Psoas muscle (tissue), 7 donors: ENCODE measurements at regions not wholly inside any gene's neighbourhood (a gene's known extent, or its start where the extent isn't known, plus 50 kb on each side); places are given as distances from the start of the nearest gene placed in this dataset.

Experiments
- ATAC-seq, 4 donors: fragments of 200-7000 bp; cut with Tn5 transposase; one replicate each; pipeline ENCODE4 v1.9.1; 2020; ENCODE audit warnings: moderate library complexity in 3 of 4, mild to moderate bottlenecking in 2 of 4
- DNase-seq, 2 donors: peaks; one replicate each; pipeline ENCODE4 v3.0.0-alpha.2; 2020
- H3K27ac ChIP-seq: fragments of 200-600 bp; one replicate; pipeline ENCODE4 v1.8.0; 2022
- H3K27me3 ChIP-seq, 3 donors: fragments of 200-600 bp in 1 of 3; one replicate each; pipeline versions ENCODE4 v1.6.1 to v1.8.0; 2013 to 2022; ENCODE audit warnings: low read length in 2 of 3, mild to moderate bottlenecking in 2 of 3, moderate library complexity in 1 of 3; ENCODE audit not compliant: insufficient read depth in 3 of 3
- H3K36me3 ChIP-seq, 2 donors: fragments of 200-600 bp in 1 of 2; one replicate each; pipeline versions ENCODE4 v1.6.1 to v1.8.0; 2013 to 2022; ENCODE audit warnings: low read depth in 1 of 2, mild to moderate bottlenecking in 1 of 2, moderate library complexity in 1 of 2; ENCODE audit not compliant: insufficient read depth in 1 of 2
- H3K4me1 ChIP-seq: fragments of 200-600 bp; one replicate; pipeline ENCODE4 v1.8.0; 2022
- H3K4me3 ChIP-seq: fragments of 200-600 bp; one replicate; pipeline ENCODE4 v1.8.0; 2022; ENCODE audit warnings: mild to moderate bottlenecking
- H3K9me3 ChIP-seq: fragments of 200-600 bp; one replicate; pipeline ENCODE4 v1.8.0; 2022
- CTCF ChIP-seq: fragments of 200-600 bp; IDR thresholded peaks from one replicate; pipeline ENCODE4 v1.8.0; 2022; ENCODE audit warnings: antibody characterized with exemption
- WGBS, 3 donors: extraction: QIAGEN DNeasy Blood & Tissue Kit; methylation state at CpG; one replicate each; pipeline versions ENCODE4 v1.1.6 to v1.1.7; 2013; 5-methylcytosine and 5-hydroxymethylcytosine counted together
- intact Hi-C, 2 donors: fragments of 100-400 bp; cut with DNase I; formaldehyde crosslinking; loops; one replicate each; pipeline versions ENCODE4 v1.11.0 to v1.14.2; 2022
- donor health status: healthy with polysubstance abuse.
- donor health status: DM: no; HTN: no; CAD: no; lungs with moderate emphysema.
- donor health status: Bipolar disorder and iron deficiency.
- donor health status: healthy.
- donor health status: DM: yes; HTN: yes; CAD: no.
- donor health status: DM: no; HTN: no; CAD: no.
- donor health status: DM: yes; HTN: yes; CAD: no.

DNA sequence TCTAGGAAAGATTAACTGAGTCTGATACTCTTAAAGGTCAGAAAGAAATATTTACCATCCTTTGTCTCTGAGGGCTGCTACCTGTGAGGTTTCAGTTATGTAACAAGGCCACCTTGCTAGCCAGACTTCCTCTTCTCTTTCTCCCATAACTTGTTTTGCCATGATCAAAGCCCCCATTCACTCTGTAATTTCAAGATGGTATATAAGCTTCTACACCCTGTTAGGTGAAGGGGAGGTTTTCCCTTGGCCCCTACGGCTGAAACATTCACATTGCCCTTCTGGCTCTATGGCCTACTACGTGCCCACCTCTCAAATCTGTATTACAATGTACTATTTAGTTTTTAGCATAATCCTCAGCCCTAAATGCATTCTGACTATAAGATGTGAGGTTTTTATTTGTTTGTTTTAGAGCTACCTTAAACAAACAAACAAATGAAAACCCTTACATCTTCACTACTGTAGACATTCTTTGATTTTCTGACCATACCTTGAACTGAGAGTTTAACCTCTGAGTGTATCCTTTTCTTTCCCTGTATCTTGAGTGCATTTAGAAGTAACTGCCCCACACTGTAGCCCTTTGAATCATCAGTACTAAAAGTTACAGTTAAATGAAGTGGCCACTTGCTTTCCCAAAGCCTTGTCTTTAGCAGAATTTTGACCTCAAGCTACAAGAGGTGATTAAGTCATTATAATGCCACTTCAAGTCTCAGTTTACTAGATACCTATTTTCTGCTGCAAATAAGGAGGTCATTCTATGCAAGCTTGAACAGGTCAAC is 332.2 kb downstream of the SOCS6 start:
- DNase-seq (no peak), ATAC-seq (no peak)
- H3K4me1 ChIP-seq, result no peaks in the 10 kb centered on the region
- no peak for TF ChIP-seq CTCF
- no peaks in the 10 kb centered on the region for H3K36me3 ChIP-seq
- H3K9me3 ChIP-seq, result no peaks in the 10 kb centered on the region
- intact Hi-C loops, result no loop called here
- H3K27ac ChIP-seq, result no peak overlapping the region
- no peak overlapping the region for H3K4me3 ChIP-seq
- 57 to 63% (median 57%) methylated on average over 2 of the region's 2 CpGs for WGBS, 3 donors
- H3K27me3 ChIP-seq, result peaks cover 0 to 2% (median 0%) of the 10 kb centered on the region in 3 donors

DNA sequence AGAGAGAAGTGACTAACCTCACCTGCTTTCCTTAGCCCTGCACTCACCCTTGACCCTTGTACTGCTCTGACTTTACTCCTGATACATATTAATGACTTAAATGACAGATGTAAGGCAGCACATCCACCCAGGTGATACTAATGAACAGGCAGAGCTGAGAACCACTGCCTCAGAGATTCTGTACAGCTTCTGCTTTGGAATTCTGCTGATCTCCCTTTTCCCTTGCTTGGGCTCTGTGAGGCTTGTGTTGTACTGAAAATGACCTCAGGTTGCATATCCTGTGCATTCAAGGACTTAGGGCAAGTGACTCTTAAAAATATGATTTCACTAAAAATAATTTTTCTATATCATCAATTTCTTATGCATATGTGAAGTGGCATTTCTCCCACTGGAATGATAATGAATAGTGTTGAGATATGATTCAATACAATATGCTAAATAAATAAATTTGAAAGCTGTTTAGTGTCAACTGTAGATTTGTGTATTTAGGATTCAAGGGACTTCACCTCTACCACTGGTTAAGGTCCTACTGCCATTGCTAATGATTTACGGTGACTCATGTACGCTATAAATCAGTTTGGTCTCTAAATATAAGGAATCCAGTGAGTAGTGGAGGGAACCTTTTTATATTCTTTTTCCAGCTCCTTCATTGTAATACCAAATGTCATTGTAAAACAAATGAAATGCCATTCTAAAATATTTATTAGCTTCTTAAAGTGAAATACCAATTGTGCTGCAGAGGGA is 328.3 kb downstream of the SOCS6 start:
- no peak for ATAC-seq
- Histone ChIP-seq H3K27me3 (no peaks in the 10 kb centered on the region), H3K36me3 (no peaks in the 10 kb centered on the region), H3K27ac (no peak overlapping the region), H3K4me1 (no peaks in the 10 kb centered on the region), H3K4me3 (no peak overlapping the region), H3K9me3 (no peaks in the 10 kb centered on the region)
- 60 to 85% (median 84%) methylated on average over 2 of the region's 2 CpGs for WGBS, 3 donors
- no peak for TF ChIP-seq CTCF
- no peak for DNase-seq
- intact Hi-C loops, result no loop called here

- DNase-seq (no peak), ATAC-seq (no peak)
- 49 to 60% (median 51%) methylated on average over 1 of the region's 1 CpG for WGBS, 3 donors
- TF ChIP-seq CTCF, result no peak
- Histone ChIP-seq H3K36me3 (no peaks in the 10 kb centered on the region), H3K9me3 (no peaks in the 10 kb centered on the region), H3K27me3 (no peaks in the 10 kb centered on the region), H3K4me1 (no peaks in the 10 kb centered on the region), H3K27ac (no peak overlapping the region), H3K4me3 (no peak overlapping the region)
- intact Hi-C loops, result no loop called here
Observed at GRCh38 chr18:70600225-70600925, 311.5 kb downstream of the SOCS6 start.

- intact Hi-C loops, result no loop called here
- H3K4me3 ChIP-seq, result no peak overlapping the region
- no peak overlapping the region for H3K27ac ChIP-seq
- H3K4me1 ChIP-seq, result no peaks in the 10 kb centered on the region
- no peak for ATAC-seq
- H3K27me3 ChIP-seq, result no peaks in the 10 kb centered on the region
- H3K9me3 ChIP-seq, result no peaks in the 10 kb centered on the region
- no peaks in the 10 kb centered on the region for H3K36me3 ChIP-seq
- no peak for TF ChIP-seq CTCF
- no peak for DNase-seq
Observed at GRCh38 chr18:70598406-70598805, 309.6 kb downstream of the SOCS6 start.
